HEK293T (cell line): ENCODE measurements at regions not wholly inside any gene's neighbourhood (a gene's known extent, or its start where the extent isn't known, plus 50 kb on each side); places are given as distances from the start of the nearest gene placed in this dataset.
A peak's percentile ranks its signal among the peaks of the same experiment; 100 is the strongest.
"Not testable (repeated sequence)": the region's sequence is repeated elsewhere in the genome, so short reads cannot be mapped to it uniquely, and the experiment has no call there.

Source experiments
- CTCF ChIA-PET: fragments of 350-600 bp; formaldehyde crosslinking; extraction: SDS; loops from one replicate; lab custom pipeline; 2021; ENCODE audit warnings: antibody characterized with exemption, inconsistent platforms; lab: Yijun Ruan, JAX
- POLR2A ChIA-PET: fragments of 350-600 bp; formaldehyde crosslinking; extraction: SDS; loops from one replicate; lab custom pipeline; 2020; ENCODE audit warnings: antibody characterized with exemption, inconsistent platforms; lab: Yijun Ruan, JAX
- DNase-seq: peaks from one replicate; pipeline ENCODE4 v3.0.0; 2012; ENCODE audit warnings: mixed read lengths; ENCODE audit errors: extremely low spot score
- ARNT ChIP-seq: fragments of 450-650 bp; IDR thresholded peaks from 2 replicates; pipeline ENCODE4 v1.6.1; 2017; ENCODE audit warnings: mild to moderate bottlenecking
- BHLHE40 ChIP-seq: fragments of 450-650 bp; IDR thresholded peaks from 2 replicates; pipeline ENCODE4 v1.6.1; 2016; ENCODE audit warnings: mild to moderate bottlenecking, moderate library complexity, borderline replicate concordance
- CTBP1 ChIP-seq: fragments of 450-650 bp; IDR thresholded peaks from 2 replicates; pipeline ENCODE4 v1.6.1; 2016; ENCODE audit warnings: borderline replicate concordance
- ELF4 ChIP-seq: fragments of 450-650 bp; IDR thresholded peaks from 2 replicates; pipeline ENCODE4 v1.6.1; 2017; ENCODE audit warnings: antibody characterized with exemption
- FOXA1 ChIP-seq: fragments of 450-650 bp; IDR thresholded peaks from 2 replicates; pipeline ENCODE4 v1.6.1; 2016; ENCODE audit warnings: mild to moderate bottlenecking
- FOXK2 ChIP-seq: fragments of 450-650 bp; IDR thresholded peaks from 2 replicates; pipeline ENCODE4 v1.6.1; 2016; ENCODE audit warnings: mild to moderate bottlenecking
- FOXM1 ChIP-seq: fragments of 450-650 bp; IDR thresholded peaks from 2 replicates; pipeline ENCODE4 v1.6.1; 2017; ENCODE audit warnings: mild to moderate bottlenecking, borderline replicate concordance
- HDGF ChIP-seq: fragments of 450-650 bp; IDR thresholded peaks from 2 replicates; pipeline ENCODE4 v1.6.1; 2017; ENCODE audit warnings: antibody characterized with exemption, borderline replicate concordance
- L3MBTL2 ChIP-seq: fragments of 450-650 bp; conservative IDR thresholded peaks from 2 replicates; pipeline ENCODE4 v1.6.1; 2016; ENCODE audit warnings: mild to moderate bottlenecking
- LEF1 ChIP-seq: fragments of 450-650 bp; IDR thresholded peaks from 2 replicates; pipeline ENCODE4 v1.6.1; 2017; ENCODE audit warnings: mild to moderate bottlenecking, borderline replicate concordance
- NFRKB ChIP-seq: fragments of 450-650 bp; IDR thresholded peaks from 2 replicates; pipeline ENCODE4 v1.6.1; 2016; ENCODE audit warnings: mild to moderate bottlenecking, moderate library complexity
- PKNOX1 ChIP-seq: fragments of 450-650 bp; IDR thresholded peaks from 2 replicates; pipeline ENCODE4 v1.6.1; 2016
- SP1 ChIP-seq: fragments of 450-650 bp; IDR thresholded peaks from 2 replicates; pipeline ENCODE4 v1.6.1; 2017
- SUZ12 ChIP-seq: fragments of 450-650 bp; IDR thresholded peaks from 2 replicates; pipeline ENCODE4 v1.6.1; 2016; ENCODE audit warnings: mild to moderate bottlenecking
- TARDBP ChIP-seq: fragments of 450-650 bp; IDR thresholded peaks from 2 replicates; pipeline ENCODE4 v1.6.1; 2016
- ZNF384 ChIP-seq: fragments of 450-650 bp; IDR thresholded peaks from 2 replicates; pipeline ENCODE4 v1.6.1; 2016

GRCh38 chr1:55304229-55304740 lies 89.1 kb upstream of the USP24 start:
- ChIA-PET CTCF (no interaction called here), POLR2A (no interaction called here)
- TF ChIP-seq FOXM1 (no peak), CTBP1 (no peak), SUZ12 (no peak), LEF1 (no peak), FOXA1 (no peak), BHLHE40 (no peak), TARDBP (no peak), ZNF384 (no peak), SP1 (no peak)
- no peak for DNase-seq

GRCh38 chr1:55302972-55303371 lies 87.8 kb upstream of the USP24 start:
- POLR2A ChIA-PET, result no interaction called here
- CTCF ChIA-PET, result no interaction called here
- DNase-seq, result no peak
- TF ChIP-seq LEF1, result no peak

- ChIA-PET CTCF (no interaction called here), POLR2A (no interaction called here)
- TF ChIP-seq ZNF384 (no peak), CTBP1 (no peak), PKNOX1 (no peak), NFRKB (no peak), L3MBTL2 (no peak)
- no peak for DNase-seq
These were observed 86.7 kb upstream of the USP24 start for GRCh38 chr1:55301912-55302311.

- no peak for DNase-seq
- ChIA-PET CTCF (no interaction called here), POLR2A (no interaction called here)
- TF ChIP-seq SUZ12 (no peak), PKNOX1 (peak; percentile 37), BHLHE40 (no peak), FOXA1 (no peak), ZNF384 (no peak), CTBP1 (no peak)
These were observed 85.8 kb upstream of the USP24 start for GRCh38 chr1:55300975-55301374.

GRCh38 chr1:55298167-55298894 lies 83.2 kb upstream of the USP24 start:
- TF ChIP-seq L3MBTL2 (no peak), ZNF384 (no peak), HDGF (no peak)
- CTCF ChIA-PET, result no interaction called here
- POLR2A ChIA-PET, result no interaction called here
- DNase-seq, result no peak

- CTCF ChIA-PET, DNase-seq, POLR2A ChIA-PET: not testable (repeated sequence)
These were observed 81.1 kb upstream of the USP24 start for GRCh38 chr1:55296247-55296646.

- POLR2A ChIA-PET, result no interaction called here
- no peak for TF ChIP-seq BHLHE40
- no peak for TF ChIP-seq LEF1
- no peak for TF ChIP-seq NFRKB
- TF ChIP-seq SUZ12, result no peak
- no peak for TF ChIP-seq FOXK2
- no peak for TF ChIP-seq ELF4
- TF ChIP-seq ARNT, result no peak
- TF ChIP-seq SP1, result no peak
- no peak for TF ChIP-seq TARDBP
- TF ChIP-seq HDGF, result no peak
- no peak for TF ChIP-seq FOXA1
- CTCF ChIA-PET, result interaction anchor here (1.0 kb wide), 1 partner anchor 28 kb away, joined by 3 read pairs; no protein-coding TSS in a partner anchor
- DNase-seq, result peak; percentile 49
These were observed 74.5 kb upstream of the USP24 start for GRCh38 chr1:55289614-55290013.

GRCh38 chr1:55289042-55289441 lies 73.9 kb upstream of the USP24 start:
- CTCF ChIA-PET, result no interaction called here

More at GRCh38 chr1:55289042-55289441, 73.9 kb upstream of the USP24 start:
- no peak for TF ChIP-seq L3MBTL2
- no peak for TF ChIP-seq CTBP1
- no peak for TF ChIP-seq NFRKB
- TF ChIP-seq ZNF384, result no peak
- TF ChIP-seq FOXA1, result no peak
- no peak for TF ChIP-seq HDGF
- no peak for TF ChIP-seq PKNOX1
- TF ChIP-seq ELF4, result no peak
- TF ChIP-seq ARNT, result no peak
- TF ChIP-seq FOXK2, result no peak
- DNase-seq, result no peak
- POLR2A ChIA-PET, result no interaction called here
